Astrocyte of the spinal cord (primary cell): ENCODE measurements at regions not wholly inside any gene's neighbourhood (a gene's known extent, or its start where the extent isn't known, plus 50 kb on each side); places are given as distances from the start of the nearest gene placed in this dataset.

Experiments used
- DNase-seq: peaks from one replicate; pipeline ENCODE4 v3.0.0; 2011; ENCODE audit warnings: low read depth, low spot score
- H3K4me3 ChIP-seq: 2 replicates; pipeline ENCODE4 v1.5.1; 2011; ENCODE audit warnings: low read depth, mild to moderate bottlenecking, low read length, moderate library complexity
- CTCF ChIP-seq: IDR thresholded peaks from 2 replicates; pipeline ENCODE4 v1.5.1; 2012; ENCODE audit warnings: low read depth, mild to moderate bottlenecking, low read length, inconsistent platforms
- in situ Hi-C: cut with HindIII; loops from 2 replicates; pipeline ENCODE4 v1.10.0; 2017; ENCODE audit warnings: low sequenced_read_pairs

DNA sequence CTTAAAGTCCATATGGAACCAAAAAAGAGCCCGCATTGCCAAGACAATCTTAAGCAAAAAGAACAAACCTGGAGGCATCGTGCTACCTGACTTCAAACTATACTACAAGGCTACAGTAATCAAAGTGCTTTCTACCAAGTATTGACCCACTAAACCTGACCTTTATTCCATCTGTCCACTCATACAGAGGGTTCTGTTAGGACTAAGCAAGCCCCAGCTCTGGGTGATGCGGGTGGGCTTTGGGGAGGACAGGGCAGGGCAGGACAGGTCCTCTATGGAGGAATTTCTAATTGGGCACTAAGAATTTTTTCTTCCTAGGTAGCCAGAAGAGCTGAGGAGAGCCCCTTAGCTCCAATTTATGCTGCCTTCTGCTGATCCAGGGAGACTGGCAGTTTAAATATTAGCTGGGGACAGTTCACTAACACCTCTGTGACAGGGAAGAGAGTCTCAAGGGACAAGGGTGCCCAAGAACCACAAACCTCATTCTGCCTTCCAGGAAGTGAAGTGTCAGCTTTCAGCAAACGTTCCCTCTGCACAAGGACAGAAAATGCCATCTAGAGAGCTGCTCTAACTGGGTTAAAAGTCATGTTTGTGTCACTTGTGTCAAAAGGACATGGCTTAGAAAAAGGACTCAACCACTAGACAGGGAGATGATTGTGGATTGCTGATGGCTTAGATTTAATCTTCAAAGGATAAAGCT is 143.2 kb downstream of the KIT start:
- no peak for DNase-seq
- H3K4me3 ChIP-seq = no peak overlapping the region
- in situ Hi-C loops = no loop called here
- TF ChIP-seq CTCF = no peak

- no peak for TF ChIP-seq CTCF
- no peak overlapping the region for H3K4me3 ChIP-seq
- no peak for DNase-seq
- in situ Hi-C loops = no loop called here
Observed at GRCh38 chr4:54794579-54794978, 136.8 kb downstream of the KIT start.

- H3K4me3 ChIP-seq = no peak overlapping the region
- TF ChIP-seq CTCF = no peak
- DNase-seq = no peak
- in situ Hi-C loops = no loop called here
Observed at GRCh38 chr4:54793856-54794422, 136.2 kb downstream of the KIT start.
